GM12873 (cell line): ENCODE measurements at regions not wholly inside any gene's neighbourhood (a gene's known extent, or its start where the extent isn't known, plus 50 kb on each side); places are given as distances from the start of the nearest gene placed in this dataset.

Source experiments
- CTCF ChIP-seq: IDR thresholded peaks from 2 replicates; pipeline ENCODE4 v1.5.1; 2012; ENCODE audit warnings: low read depth, mild to moderate bottlenecking, moderate library complexity, low read length, control low read depth; ENCODE audit not compliant: insufficient read depth; ENCODE audit errors: missing control alignments

- TF ChIP-seq CTCF, result no peak
Observed at GRCh38 chr2:4515871-4516761, 812.7 kb downstream of the DCDC2C start.

- no peak for TF ChIP-seq CTCF
Observed at GRCh38 chr2:4518596-4518995, 815.2 kb downstream of the DCDC2C start.

GRCh38 chr2:4522498-4523421 lies 819.4 kb downstream of the DCDC2C start:
- no peak for TF ChIP-seq CTCF

GRCh38 chr2:4527416-4527815 lies 824.0 kb downstream of the DCDC2C start:
- TF ChIP-seq CTCF, result no peak

- TF ChIP-seq CTCF, result no peak
Observed at GRCh38 chr2:4528246-4528645, 824.9 kb downstream of the DCDC2C start.

GRCh38 chr2:4528773-4529172 lies 825.4 kb downstream of the DCDC2C start:
- TF ChIP-seq CTCF, result no peak

GRCh38 chr2:4529738-4530137 lies 826.4 kb downstream of the DCDC2C start:
- TF ChIP-seq CTCF, result no peak
